Activated naive CD4-positive, alpha-beta T cell treated with anti-CD3 and anti-CD28 coated beads, Interleukin-2, amount 50 U/mL, for 16 hours (primary cell): ENCODE measurements at regions not wholly inside any gene's neighbourhood (a gene's known extent, or its start where the extent isn't known, plus 50 kb on each side); places are given as distances from the start of the nearest gene placed in this dataset.
"Not testable (repeated sequence)": the region's sequence is repeated elsewhere in the genome, so short reads cannot be mapped to it uniquely, and the experiment has no call there.

Experiments used
- DNase-seq: peaks from one replicate; pipeline ENCODE4 v3.0.0-alpha.2; 2020

DNA sequence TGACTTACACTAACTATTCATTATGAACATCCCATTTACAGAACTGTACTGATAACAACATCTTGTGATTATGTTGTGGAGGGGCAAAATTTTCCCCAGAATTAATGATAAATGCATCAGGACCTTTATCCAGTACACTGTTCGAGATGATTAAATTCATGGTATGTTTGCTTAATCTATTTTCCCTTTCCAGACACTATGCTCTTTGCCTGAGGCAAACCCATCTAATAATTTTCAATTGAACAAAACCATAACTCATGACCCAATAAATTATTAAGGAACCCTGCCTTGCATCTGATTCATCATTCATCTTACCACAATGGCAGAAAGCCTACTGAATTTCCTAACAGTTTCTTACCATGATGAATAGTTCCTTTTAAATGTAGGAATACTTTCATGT, 385.0 kb downstream of the DSEL start:
- no peak for DNase-seq

DNA sequence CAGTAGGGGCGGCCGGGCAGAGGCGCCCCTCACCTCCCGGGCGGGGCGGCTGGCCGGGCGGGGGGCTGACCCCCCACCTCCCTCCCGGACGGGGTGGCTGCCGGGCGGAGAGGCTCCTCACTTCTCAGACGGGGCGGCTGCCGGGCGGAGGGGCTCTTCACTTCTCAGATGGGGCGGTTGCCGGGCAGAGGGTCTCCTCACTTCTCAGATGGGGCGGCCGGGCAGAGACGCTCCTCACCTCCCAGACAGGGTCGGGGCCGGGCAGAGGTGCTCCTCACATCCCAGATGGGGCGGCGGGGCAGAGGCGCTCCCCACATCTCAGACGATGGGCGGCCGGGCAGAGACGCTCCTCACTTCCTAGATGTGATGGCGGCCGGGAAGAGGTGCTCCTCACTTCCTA, 389.8 kb downstream of the DSEL start:
- DNase-seq = not testable (repeated sequence)

DNA sequence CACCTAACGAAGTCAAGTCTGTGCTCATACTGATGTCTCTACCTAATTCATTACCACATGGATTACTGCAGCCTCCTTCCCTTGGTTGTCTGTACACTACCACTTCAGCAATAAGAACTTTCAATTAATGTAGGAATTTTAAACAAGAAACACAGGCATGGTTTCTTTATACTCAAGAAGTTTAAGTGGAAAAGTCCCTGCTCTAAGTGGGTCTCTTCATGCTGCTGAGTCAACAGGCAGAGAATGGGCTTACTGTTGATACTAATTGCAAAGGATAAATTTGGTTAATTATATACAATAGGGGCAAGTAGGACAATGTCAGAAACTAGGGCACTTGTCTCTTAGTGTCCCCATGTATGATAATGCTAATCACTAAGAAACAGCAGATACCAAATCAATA, 392.6 kb downstream of the DSEL start:
- DNase-seq = no peak

DNA sequence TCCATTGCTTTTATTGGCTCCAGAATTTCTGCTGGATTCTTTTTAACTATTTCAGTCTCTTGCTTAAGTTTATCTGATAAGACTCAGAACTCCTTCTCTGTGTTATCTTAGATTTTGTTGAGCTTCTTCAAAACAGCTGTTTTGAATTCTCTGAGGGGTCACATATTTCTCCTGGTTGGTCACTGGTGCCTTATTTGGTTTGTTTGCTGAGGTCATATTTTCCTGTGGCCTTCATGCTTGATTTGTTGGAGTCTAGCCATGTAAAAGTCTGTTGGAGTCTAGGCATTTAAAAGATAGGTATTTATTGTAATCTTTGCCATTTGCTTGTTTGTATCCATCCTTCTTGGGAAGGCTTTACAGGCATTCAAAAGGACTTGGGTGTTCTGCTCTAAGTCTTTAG, 398.7 kb downstream of the DSEL start:
- DNase-seq = no peak

DNA sequence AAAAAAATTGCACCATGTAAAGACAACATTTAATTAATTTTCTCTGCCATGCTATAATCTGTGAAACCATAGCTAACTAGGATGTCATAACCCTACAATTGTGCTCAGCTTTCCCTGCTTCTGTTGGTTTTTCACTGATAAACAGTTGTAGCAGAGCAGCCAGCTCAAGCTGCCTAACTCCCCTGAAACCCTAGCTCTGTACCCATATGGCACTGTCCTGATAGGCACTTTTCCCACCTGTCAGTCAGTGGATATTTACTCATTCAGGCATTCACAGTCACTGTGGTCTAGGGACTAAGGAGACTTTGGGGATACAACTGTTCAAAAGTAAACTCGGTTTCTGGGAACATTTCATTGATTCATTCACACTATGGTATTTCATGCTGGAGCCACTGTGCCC, 407.0 kb downstream of the DSEL start:
- DNase-seq = no peak

DNA sequence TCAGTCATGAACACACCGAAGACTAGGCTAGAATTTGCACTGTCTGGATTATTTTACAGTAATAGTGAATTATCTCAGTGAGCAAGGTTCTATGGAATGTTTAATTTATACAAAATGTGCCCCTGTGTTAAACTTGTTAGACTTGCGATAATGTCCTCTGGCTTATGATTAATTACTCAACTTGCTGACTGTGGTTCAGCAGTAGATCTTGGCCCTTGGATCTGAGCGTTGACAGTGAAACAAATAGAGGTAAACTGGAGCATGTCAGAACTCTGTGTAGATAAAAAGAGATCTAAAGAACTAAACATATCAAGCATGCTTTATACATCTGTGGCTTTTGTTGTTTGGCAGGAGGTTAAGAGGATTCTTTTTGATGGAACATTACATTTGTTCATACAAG, 407.6 kb downstream of the DSEL start:
- DNase-seq = no peak

DNA sequence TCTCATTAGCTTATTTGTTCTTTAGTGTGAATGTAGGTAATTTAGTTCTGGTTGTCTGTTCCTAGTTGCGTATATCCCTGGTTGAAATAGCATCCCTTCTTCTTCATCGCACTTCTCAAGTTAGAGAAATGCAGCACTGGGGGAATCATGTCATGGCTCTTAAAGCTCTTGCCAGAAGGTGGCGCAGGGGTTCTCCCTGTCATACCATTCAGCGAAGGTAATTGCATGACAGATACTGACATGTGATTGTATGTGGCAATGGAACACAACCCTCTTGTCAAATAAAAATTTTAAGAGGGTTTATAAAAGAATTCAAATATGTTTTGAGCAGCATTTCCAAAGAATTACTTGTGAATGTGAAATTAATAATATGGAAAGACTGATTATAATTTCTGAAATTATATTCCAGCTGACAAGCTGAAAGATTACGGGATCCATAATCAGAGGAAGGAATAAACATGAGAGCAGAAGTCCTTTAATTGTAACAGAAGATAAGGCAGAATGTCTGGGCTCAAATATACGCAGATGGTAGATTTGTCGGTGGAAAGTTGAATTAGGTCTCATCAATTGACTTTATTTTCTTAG, 411.7 kb downstream of the DSEL start:
- DNase-seq = peak; percentile 17

DNA sequence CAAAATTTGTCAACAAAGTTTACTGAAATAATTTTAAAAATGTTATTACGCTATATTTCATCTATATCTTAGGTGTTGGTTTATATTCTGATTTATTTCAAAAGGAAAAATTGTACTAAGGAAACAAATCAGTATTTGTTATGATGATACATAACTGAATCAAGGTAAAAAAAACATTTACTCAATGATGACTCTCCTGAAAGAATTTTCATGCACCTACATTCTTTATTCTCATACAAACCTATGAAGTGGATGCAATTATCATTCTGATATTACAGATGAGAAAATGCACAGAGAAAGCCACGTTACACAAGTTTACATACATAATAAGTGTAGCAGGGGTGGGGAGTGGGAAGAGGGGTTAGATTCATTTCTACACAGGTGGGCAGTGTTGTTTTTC, 422.4 kb downstream of the DSEL start:
- no peak for DNase-seq

DNA sequence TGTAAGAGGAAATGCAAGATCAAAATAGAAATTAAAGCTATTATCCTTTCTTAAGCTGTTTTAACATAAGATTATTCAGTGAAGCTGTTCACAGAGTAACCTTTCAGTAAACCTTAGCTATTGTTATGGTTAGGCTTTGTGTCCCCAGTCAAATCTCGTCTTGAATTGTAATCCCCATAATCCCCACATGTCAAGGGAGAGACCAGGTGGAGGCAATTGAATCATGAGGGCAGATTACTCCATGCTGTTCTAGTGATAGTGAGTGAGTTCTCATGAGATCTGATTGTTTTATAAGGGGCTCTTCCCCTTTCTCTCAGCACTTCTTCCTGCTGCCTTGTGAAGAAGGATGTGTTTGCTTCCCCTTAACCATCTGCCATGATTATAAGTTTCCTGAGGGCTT, 424.4 kb downstream of the DSEL start:
- no peak for DNase-seq

DNA sequence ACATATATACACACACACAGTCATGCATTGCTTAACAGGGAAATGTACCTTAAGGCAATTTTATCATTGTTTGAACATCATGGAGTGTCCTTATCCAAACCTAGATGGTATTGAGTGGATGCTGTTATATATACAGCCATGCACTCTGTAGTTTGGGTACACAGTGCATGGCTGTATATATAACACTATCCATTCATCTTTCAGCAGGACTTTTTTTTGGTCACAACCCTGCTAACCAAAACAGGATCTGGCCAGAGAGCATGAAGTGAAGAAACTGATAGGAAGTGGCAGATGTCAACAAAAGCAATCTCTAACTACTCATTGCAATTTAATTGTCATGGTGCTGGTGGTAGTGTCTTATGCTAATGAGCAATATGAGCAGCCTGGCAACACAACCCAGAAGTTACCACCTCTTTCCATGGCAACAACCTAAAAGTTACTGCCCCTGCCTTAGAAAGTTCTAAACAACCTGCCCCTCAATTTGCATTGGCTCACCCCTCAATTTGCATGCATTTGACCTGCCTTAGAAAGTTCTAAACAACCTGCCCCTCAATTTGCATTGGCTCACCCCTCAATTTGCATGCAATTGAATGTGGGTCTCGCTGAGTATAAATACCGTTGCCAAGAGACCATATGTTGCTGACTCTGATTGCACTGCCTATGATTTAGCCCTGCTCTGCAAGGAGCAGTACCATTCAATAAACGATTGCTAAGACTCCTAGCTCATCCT, 434.9 kb downstream of the DSEL start:
- DNase-seq = no peak

DNA sequence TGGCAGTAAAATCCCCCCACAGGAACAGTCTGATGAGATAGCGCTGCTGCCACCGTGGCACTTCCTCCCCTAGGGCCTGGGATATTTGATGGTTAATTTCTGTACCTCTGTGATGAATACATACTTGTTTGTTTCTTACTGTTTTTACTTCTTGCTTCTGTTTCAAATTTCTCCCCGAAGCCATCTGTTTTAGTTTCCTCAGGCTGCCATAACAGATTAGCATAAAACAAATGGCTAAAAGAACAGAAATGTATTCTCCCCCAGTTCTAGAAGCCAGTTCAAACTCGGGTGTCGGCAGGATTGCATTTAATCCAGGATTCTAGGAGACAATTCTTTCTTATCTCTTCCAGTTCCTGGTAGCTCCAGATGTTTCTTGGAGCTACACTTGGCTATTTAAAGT, 435.9 kb downstream of the DSEL start:
- DNase-seq = no peak

DNA sequence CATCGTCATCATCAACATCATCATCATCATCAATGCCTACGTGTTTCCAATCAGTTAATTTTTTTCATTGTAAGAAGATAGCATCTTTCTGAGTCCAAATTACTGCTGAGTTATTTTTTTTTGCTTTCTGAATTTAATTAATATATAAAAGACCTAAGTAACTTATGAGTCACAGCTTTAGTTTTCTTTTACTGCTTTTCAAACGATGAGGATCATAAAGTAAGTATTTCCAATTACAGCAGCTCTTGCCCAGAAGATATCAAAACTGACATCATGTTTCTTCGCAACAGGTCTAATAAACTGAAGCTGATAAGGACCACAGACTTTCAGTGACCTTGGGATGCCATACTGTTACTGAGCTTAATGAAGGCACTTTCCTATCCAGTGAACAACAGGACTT, 442.2 kb downstream of the DSEL start:
- no peak for DNase-seq

DNA sequence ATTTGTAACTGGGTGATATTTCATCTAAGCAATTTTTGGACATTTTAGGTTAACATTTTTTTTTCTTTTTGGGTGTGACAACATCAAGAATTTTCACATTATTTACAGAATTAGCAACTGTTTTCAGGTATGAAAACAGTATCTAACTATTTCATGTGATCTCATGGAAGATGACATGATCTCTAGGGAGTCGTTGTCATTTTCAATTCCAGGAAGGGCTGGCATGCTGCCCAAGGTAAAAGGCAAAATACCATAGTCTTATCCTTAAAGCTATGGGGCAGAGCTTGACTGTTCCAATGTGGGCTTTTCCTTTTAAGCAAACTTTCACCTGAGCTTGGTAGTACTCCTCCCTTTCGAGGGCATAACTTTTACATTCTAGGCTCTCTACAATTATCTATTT, 443.7 kb downstream of the DSEL start:
- DNase-seq = no peak

DNA sequence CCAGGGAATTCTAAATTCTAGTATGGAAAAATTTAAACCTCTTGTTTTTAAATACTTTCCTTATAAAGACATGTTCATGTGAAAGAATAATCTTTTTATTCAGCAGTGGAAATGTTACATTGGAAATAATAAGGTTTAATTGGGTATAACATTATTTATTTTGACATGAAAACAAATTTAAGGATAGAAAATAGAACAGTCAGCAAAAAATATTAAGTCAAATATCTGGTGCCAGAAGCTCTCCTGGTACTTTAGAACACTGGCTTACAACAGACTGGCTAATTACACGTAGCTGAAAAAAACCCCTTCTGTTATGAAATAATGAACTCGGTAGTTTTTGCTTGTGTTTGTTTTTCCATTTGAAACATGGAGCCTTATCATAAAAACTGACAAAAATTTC, 447.9 kb downstream of the DSEL start:
- no peak for DNase-seq

DNA sequence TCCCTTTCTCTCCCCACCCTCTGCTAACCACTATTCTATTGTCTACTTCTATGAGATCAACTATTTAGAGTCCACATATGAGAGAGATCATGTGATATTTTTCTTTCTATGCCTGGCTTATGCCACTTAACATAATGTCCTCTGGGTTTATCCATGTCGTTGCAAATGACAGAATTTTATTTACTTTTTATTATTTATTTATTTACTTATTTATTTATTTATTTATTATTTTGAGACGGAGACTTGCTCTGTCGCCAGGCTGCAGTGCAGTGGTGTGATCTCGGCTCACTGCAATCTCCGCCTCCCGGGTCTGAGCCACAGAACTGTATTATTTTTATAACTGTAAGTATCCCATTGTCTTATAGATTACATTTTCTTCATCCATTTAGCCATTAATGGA, 443.4 kb upstream of the CDH19 start:
- DNase-seq = no peak

DNA sequence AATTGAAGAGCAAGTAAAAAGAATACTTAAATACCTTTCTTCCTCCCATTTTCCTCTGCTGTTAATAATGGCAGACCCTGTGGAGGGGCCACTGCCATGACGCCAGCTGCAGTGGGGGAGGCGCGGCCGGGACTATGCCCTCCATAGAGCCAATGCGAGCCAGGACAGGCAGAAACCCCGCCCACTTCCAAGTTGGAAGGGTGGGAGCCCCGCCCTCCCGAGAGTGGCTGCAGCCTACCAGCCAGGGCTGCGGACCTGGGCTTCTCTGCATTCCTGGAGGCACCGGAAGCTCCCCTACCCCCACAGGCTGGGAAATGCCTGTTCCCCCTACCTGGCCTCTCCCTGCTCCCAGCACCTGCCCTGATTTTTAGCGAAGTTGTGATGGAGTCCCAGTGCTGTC, 439.4 kb upstream of the CDH19 start:
- DNase-seq = no peak

DNA sequence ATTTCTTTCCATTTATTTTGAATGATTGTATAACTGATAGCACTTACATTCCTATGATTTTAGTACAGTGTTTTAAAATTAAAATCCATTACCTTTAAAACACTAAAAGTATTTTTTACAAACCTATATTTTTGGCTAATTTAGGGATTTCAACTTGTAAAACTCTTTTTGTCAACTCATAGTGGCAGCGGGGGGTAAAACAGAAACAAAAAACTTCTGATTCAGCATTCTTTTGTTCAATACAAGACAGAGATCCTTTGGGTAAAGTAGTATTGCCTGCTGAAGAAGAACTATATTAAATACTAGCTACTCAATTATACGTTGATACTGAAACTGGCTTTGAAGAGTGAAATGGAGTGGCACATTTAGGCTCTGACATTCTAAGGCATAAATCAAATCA, 437.4 kb upstream of the CDH19 start:
- no peak for DNase-seq

DNA sequence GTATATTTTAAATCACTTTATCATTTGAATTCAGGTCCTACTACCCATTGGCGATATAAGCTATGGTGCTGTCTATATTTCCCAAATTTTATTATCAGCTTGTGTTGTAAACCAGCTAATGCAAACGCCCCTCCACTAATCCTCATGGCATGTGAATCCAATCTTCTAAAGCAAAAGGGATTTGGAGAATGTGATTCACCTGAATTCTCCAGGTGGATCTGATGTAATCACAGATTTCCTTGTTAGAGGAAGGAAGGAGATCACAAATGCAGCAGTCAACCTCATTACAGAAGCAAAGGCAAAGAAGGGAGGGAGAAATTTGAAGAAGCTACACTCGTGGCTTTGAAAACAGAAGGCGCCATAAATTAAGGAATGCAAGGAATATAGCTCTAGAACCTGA, 431.1 kb upstream of the CDH19 start:
- no peak for DNase-seq

DNA sequence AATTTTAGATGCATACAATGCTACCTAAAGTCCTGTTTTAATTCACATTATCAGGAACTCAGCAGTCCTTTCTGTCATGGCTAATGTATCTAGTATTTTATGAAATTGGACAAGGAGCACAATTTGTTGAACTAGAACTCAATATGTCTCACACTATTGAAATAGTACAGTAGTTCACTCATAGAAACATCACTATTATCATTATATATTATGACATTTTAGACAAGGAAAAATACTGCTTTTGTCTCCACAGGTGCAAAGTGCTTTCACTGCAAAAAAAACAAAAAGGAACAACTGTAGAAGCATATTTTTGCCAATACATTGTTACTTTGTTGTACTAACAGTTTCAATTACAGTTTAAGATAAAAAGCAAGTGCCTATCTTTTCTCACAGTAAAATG, 419.2 kb upstream of the CDH19 start:
- DNase-seq = no peak

DNA sequence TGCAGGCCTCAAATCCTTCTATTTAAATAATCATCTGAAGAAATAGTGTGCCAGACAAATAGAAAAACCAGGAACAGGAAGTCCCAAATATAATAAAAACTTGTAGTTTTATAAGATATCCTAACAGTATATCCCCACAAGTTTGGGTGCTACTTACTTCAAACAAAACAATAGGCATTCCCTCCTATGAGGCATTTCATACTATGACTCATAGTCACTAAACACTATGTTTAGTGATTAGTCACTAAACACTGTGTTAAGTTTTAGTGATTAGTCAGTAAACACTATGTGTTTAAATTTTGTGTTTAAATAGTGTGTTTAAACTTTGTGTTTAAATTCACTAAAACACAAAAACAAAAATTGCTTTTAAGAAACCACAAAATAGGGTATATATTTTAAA, 407.0 kb upstream of the CDH19 start:
- DNase-seq = no peak

DNA sequence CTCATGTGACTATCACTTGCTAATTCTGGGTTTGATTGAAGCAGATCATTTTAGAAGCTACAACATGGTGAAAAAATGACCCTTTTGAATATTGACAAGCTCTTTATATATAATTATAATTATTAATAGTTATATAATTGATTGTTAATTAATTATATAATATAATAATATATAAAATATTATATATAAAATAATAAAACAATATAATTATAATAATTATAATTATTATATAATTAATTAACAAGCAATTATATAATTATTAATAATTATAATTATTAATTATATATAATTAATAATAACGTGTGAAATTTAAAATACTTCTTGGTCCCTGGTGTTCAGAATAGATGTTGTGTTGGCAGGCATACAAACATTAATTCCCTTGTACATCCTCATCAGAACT, 404.1 kb upstream of the CDH19 start:
- no peak for DNase-seq

DNA sequence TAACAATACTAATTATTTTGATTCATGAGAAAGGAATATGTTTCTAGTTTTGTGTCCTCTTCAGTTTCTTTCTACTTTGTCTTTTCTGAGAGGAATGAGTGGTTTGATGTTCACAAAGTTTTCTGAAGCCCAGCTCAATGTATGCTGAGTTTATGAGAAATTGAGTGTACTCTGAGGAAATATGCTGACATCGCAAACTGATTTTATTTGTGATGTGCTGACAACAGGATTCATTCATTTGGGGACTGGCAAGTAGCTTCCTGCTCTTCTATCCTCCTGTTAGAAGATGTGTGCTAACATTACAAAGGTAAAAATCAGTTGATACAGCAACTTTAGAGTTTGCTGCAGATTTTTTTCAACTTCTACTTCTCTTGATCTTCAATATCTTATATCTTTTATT, 403.2 kb upstream of the CDH19 start:
- no peak for DNase-seq

DNA sequence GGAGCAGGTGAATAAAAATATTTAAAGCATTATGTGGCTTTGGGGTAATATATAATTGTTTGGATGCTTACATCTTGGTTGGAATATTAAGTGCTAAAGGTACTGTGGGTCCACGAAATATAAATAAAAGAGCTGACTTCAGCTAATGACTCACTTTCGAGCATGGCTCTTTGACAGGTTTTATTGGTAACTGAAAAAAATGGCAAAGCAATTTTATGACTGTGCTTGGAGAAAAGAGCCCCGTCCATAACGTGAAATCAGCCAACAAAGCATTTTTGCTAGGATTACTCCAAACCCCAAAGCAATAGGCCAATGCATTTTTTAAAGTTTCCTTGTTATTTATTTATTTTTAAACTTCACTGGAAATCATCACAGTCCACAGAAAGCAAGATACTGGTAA, 397.2 kb upstream of the CDH19 start:
- no peak for DNase-seq

DNA sequence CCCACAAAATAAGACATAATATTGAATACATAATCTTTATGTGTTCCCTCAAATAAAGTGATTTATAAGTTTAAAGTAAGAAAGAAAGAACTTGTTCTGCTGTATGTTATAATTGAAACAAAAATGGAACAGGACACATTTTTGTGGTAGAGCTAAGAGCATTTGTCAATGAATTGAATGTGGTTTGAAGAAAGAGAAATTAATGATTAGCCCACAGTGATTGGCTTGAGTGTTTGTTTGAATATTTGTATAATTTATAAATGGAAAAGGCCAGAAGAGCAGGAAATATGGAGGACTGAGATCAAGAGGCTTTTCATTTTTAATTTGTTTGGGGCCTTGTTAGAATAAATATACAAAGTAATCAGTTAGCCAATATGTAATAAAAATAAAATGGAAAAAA, 395.1 kb upstream of the CDH19 start:
- no peak for DNase-seq

DNA sequence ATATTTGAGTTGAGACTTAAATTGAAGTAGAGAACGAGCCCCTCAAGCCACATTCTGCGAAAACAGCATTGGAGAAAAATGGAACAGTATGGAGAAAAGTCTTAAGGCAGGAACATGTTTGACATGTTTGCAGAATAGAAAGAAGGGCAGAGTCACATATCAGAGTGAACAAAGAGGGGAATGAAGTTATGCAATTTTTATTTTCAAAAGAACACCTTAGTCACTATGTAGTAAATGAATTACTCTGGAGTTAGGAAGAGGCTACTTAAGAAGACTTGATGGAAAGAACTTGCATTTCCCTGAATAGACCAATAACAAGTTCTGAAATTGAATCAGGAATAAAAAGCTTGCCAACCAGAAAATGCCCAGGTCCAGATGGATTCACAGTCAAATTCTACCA, 391.4 kb upstream of the CDH19 start:
- no peak for DNase-seq
